ENCODE measurements at regions not wholly inside any gene's neighbourhood (a gene's known extent, or its start where the extent isn't known, plus 50 kb on each side); places are given as distances from the start of the nearest gene placed in this dataset.

- H3K27me3 ChIP-seq = no peaks in the 10 kb centered on the region
- no peaks in the 10 kb centered on the region for H3K4me1 Mint-ChIP-seq
- DNase-seq (ENCODE audit: low spot score) = no peak
- no peaks in the 10 kb centered on the region for H4K20me1 ChIP-seq (ENCODE audit: low read depth)
- no peak overlapping the region for H3K27ac Mint-ChIP-seq
- no peak overlapping the region for H3K9ac ChIP-seq
- no peaks in the 10 kb centered on the region for H3K36me3 ChIP-seq
- no peaks in the 10 kb centered on the region for H3K9me3 Mint-ChIP-seq
- H3K4me3 Mint-ChIP-seq = no peak overlapping the region
- H3K27ac ChIP-seq = no peak overlapping the region
- no peak for TF ChIP-seq EZH2 (IDR thresholded peaks at IDR 0.05)
- TF ChIP-seq EZH2phosphoT487 (IDR thresholded peaks at IDR 0.05) = no peak
- no peak for TF ChIP-seq CTCF (IDR thresholded peaks at IDR 0.05)
- no peaks in the 10 kb centered on the region for H3K9me3 ChIP-seq (ENCODE audit: low read depth)
- no peaks in the 10 kb centered on the region for H3K79me2 ChIP-seq (ENCODE audit: low read depth)
- H3K36me3 Mint-ChIP-seq = no peaks in the 10 kb centered on the region
- H2AFZ ChIP-seq (replicated peaks) = no peak overlapping the region
- H3K4me1 ChIP-seq = no peaks in the 10 kb centered on the region
- H3K4me3 ChIP-seq = no peak overlapping the region
- H3K27me3 Mint-ChIP-seq (ENCODE audit: insufficient read depth, low read depth) = no peaks in the 10 kb centered on the region
- H3F3A ChIP-seq (ENCODE audit: low read depth) = no peaks in the 10 kb centered on the region
- H3K4me2 ChIP-seq = no peak overlapping the region
These were observed 286.8 kb downstream of the ARL6IP6 start for GRCh38 chr2:153005071-153005730.

GRCh38 chr2:153004627-153005026 lies 286.2 kb downstream of the ARL6IP6 start:
- Histone ChIP-seq H2AFZ (replicated peaks) (no peak overlapping the region), H3K36me3 (no peaks in the 10 kb centered on the region), H4K20me1 (ENCODE audit: low read depth) (no peaks in the 10 kb centered on the region), H3K9me3 (ENCODE audit: low read depth) (no peaks in the 10 kb centered on the region), H3F3A (ENCODE audit: low read depth) (no peaks in the 10 kb centered on the region), H3K27ac (no peak overlapping the region), H3K27me3 (no peaks in the 10 kb centered on the region), H3K4me2 (no peak overlapping the region), H3K9ac (no peak overlapping the region), H3K4me1 (no peaks in the 10 kb centered on the region), H3K4me3 (no peak overlapping the region), H3K79me2 (ENCODE audit: low read depth) (no peaks in the 10 kb centered on the region)
- no peak overlapping the region for H3K27ac Mint-ChIP-seq
- H3K4me1 Mint-ChIP-seq = no peaks in the 10 kb centered on the region
- DNase-seq (ENCODE audit: low spot score) = no peak
- H3K36me3 Mint-ChIP-seq = no peaks in the 10 kb centered on the region
- H3K27me3 Mint-ChIP-seq (ENCODE audit: insufficient read depth, low read depth) = no peaks in the 10 kb centered on the region
- TF ChIP-seq EZH2 (IDR thresholded peaks at IDR 0.05) = no peak
- no peak for TF ChIP-seq EZH2phosphoT487 (IDR thresholded peaks at IDR 0.05)
- TF ChIP-seq CTCF (IDR thresholded peaks at IDR 0.05) = no peak
- H3K9me3 Mint-ChIP-seq = no peaks in the 10 kb centered on the region
- H3K4me3 Mint-ChIP-seq = no peak overlapping the region

- H4K20me1 ChIP-seq (ENCODE audit: low read depth) = no peaks in the 10 kb centered on the region
- H3K9me3 Mint-ChIP-seq = peaks cover 24% of the 10 kb centered on the region
- no peak overlapping the region for H3K27ac Mint-ChIP-seq
These were observed 255.7 kb downstream of the ARL6IP6 start for GRCh38 chr2:152974146-152974545.

More at GRCh38 chr2:152974146-152974545, 255.7 kb downstream of the ARL6IP6 start:
- no peaks in the 10 kb centered on the region for H3K36me3 Mint-ChIP-seq
- Histone ChIP-seq H3K9ac (no peak overlapping the region), H3K4me2 (no peak overlapping the region), H3K4me1 (no peaks in the 10 kb centered on the region), H3K9me3 (ENCODE audit: low read depth) (peaks cover 9% of the 10 kb centered on the region), H3K27me3 (no peaks in the 10 kb centered on the region), H3K27ac (no peak overlapping the region), H3F3A (ENCODE audit: low read depth) (no peaks in the 10 kb centered on the region), H3K79me2 (ENCODE audit: low read depth) (no peaks in the 10 kb centered on the region), H2AFZ (replicated peaks) (no peak overlapping the region), H3K4me3 (no peak overlapping the region), H3K36me3 (no peaks in the 10 kb centered on the region)
- no peaks in the 10 kb centered on the region for H3K4me1 Mint-ChIP-seq
- no peak for DNase-seq (ENCODE audit: low spot score)
- no peak for TF ChIP-seq EZH2 (IDR thresholded peaks at IDR 0.05)
- TF ChIP-seq CTCF (IDR thresholded peaks at IDR 0.05) = no peak
- TF ChIP-seq EZH2phosphoT487 (IDR thresholded peaks at IDR 0.05) = no peak
- no peak overlapping the region for H3K4me3 Mint-ChIP-seq
- peaks cover 4% of the 10 kb centered on the region for H3K27me3 Mint-ChIP-seq (ENCODE audit: insufficient read depth, low read depth)
